ENCODE measurements at regions not wholly inside any gene's neighbourhood (a gene's known extent, or its start where the extent isn't known, plus 50 kb on each side); places are given as distances from the start of the nearest gene placed in this dataset.

DNA sequence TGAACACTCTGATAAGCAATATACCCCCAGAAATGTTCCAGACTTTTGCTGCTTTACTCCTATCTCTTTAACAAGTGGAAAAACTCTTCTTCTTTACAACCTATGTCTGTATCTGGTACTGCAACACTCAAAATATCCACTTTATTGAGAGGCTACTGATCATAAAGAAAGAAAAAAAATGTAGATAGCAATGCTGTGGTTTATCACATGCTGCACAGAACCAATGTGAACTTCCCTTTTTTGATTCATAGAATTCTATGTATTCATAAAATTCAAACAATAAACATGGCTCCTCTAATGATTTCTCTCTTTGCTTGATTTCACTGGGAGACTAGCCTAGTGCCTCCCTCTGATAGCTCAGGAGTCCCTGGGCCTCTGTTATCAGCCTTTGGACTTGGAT lies 223.5 kb downstream of the ZNF674 start:
- no peak overlapping the region for H3K27ac Mint-ChIP-seq (ENCODE audit: unreplicated experiment)
- H3K4me3 Mint-ChIP-seq (ENCODE audit: unreplicated experiment), result no peak overlapping the region
- no peaks in the 10 kb centered on the region for H3K27me3 Mint-ChIP-seq (ENCODE audit: unreplicated experiment)
- TF ChIP-seq CTCF (IDR thresholded peaks at IDR 0.05), result no peak
- peaks cover 10% of the 10 kb centered on the region for H3K9me3 Mint-ChIP-seq (ENCODE audit: unreplicated experiment)
- no peak for DNase-seq (ENCODE audit: extremely low spot score, unreplicated experiment)
- no peaks in the 10 kb centered on the region for H3K36me3 Mint-ChIP-seq (ENCODE audit: unreplicated experiment)
- H3K4me1 Mint-ChIP-seq (ENCODE audit: unreplicated experiment), result peaks cover 23% of the 10 kb centered on the region

- DNase-seq (ENCODE audit: extremely low spot score, unreplicated experiment), result no peak
- Mint-ChIP-seq H3K4me1 (ENCODE audit: unreplicated experiment) (peaks cover 5% of the 10 kb centered on the region), H3K27ac (ENCODE audit: unreplicated experiment) (no peak overlapping the region), H3K27me3 (ENCODE audit: unreplicated experiment) (no peaks in the 10 kb centered on the region), H3K4me3 (ENCODE audit: unreplicated experiment) (no peak overlapping the region), H3K36me3 (ENCODE audit: unreplicated experiment) (no peaks in the 10 kb centered on the region), H3K9me3 (ENCODE audit: unreplicated experiment) (peaks cover 10% of the 10 kb centered on the region)
- TF ChIP-seq CTCF (IDR thresholded peaks at IDR 0.05), result no peak
Measured at GRCh38 chrX:46319750-46320149, 225.5 kb downstream of the ZNF674 start.

DNA sequence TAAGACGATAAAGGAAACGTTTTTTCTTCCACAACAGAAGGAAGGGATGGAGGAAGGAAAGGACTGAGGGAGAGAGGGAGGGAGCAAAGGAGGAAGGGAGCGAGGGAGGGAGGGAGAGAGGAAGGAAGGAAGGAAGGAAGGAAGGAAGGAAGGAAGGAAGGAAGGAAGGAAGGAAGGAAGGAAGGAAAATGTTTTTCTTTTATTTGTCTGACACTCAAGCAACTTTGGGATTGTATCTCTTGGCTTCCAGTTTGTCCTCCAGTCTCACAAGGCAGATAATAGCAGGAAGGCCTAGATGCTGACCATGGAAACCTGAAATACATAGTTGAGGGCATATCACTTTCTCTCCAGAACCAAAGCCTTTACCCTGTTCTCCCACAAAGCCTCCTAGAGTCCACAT lies 226.7 kb downstream of the ZNF674 start:
- H3K4me1 Mint-ChIP-seq (ENCODE audit: unreplicated experiment), result peaks cover 2% of the 10 kb centered on the region
- no peak for DNase-seq (ENCODE audit: extremely low spot score, unreplicated experiment)
- H3K9me3 Mint-ChIP-seq (ENCODE audit: unreplicated experiment), result peaks cover 8% of the 10 kb centered on the region
- H3K36me3 Mint-ChIP-seq (ENCODE audit: unreplicated experiment), result no peaks in the 10 kb centered on the region
- no peak overlapping the region for H3K27ac Mint-ChIP-seq (ENCODE audit: unreplicated experiment)
- no peak overlapping the region for H3K4me3 Mint-ChIP-seq (ENCODE audit: unreplicated experiment)
- TF ChIP-seq CTCF (IDR thresholded peaks at IDR 0.05), result no peak
- no peaks in the 10 kb centered on the region for H3K27me3 Mint-ChIP-seq (ENCODE audit: unreplicated experiment)

DNA sequence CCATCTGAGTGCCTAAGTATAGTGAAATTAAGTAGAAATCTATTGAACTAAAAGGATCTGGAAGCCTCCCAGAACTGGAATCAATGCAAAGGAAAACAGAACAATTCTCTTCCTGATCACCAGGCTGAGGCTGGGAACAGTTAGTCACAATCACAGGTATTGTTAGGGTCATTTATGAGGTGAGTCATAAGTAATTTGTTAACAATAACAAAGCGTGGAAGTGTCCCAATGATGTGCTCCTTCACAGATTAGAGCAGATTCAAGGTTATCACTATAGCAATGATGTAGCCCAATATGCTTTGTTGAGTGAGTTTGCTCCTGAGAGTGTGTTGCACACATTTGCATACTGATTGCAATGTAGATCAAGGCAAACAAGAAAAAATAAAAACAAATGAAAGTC lies 228.1 kb downstream of the ZNF674 start:
- Mint-ChIP-seq H3K4me3 (ENCODE audit: unreplicated experiment) (no peak overlapping the region), H3K27me3 (ENCODE audit: unreplicated experiment) (no peaks in the 10 kb centered on the region), H3K36me3 (ENCODE audit: unreplicated experiment) (no peaks in the 10 kb centered on the region), H3K4me1 (ENCODE audit: unreplicated experiment) (peaks cover 4% of the 10 kb centered on the region), H3K27ac (ENCODE audit: unreplicated experiment) (no peak overlapping the region), H3K9me3 (ENCODE audit: unreplicated experiment) (peaks cover 4% of the 10 kb centered on the region)
- no peak for DNase-seq (ENCODE audit: extremely low spot score, unreplicated experiment)
- no peak for TF ChIP-seq CTCF (IDR thresholded peaks at IDR 0.05)

GRCh38 chrX:46311581-46312120 lies 233.6 kb downstream of the ZNF674 start:
- no peaks in the 10 kb centered on the region for H3K27me3 Mint-ChIP-seq (ENCODE audit: unreplicated experiment)
- H3K36me3 Mint-ChIP-seq (ENCODE audit: unreplicated experiment), result no peaks in the 10 kb centered on the region
- no peak for DNase-seq (ENCODE audit: extremely low spot score, unreplicated experiment)
- peaks cover 14% of the 10 kb centered on the region for H3K4me1 Mint-ChIP-seq (ENCODE audit: unreplicated experiment)
- no peaks in the 10 kb centered on the region for H3K9me3 Mint-ChIP-seq (ENCODE audit: unreplicated experiment)
- TF ChIP-seq CTCF (IDR thresholded peaks at IDR 0.05), result no peak
- H3K27ac Mint-ChIP-seq (ENCODE audit: unreplicated experiment), result peak overlapping the region; percentile 60
- no peak overlapping the region for H3K4me3 Mint-ChIP-seq (ENCODE audit: unreplicated experiment)
